Dendritic cell treated with granulocyte-macrophage colony-stimulating factor and Interleukin-4, amounts not matched to agents 40 ng/mL and 50 ng/mL, for 4 days (primary cell): ENCODE measurements at regions not wholly inside any gene's neighbourhood (a gene's known extent, or its start where the extent isn't known, plus 50 kb on each side); places are given as distances from the start of the nearest gene placed in this dataset.

Experiments used
- H3K27ac Mint-ChIP-seq: one replicate; pipeline ENCODE4 v1.8.0; 2022; ENCODE audit warnings: mild to moderate bottlenecking, mixed read lengths
- H3K27me3 Mint-ChIP-seq: one replicate; pipeline ENCODE4 v1.8.0; 2022; ENCODE audit warnings: mild to moderate bottlenecking, mixed read lengths
- H3K36me3 Mint-ChIP-seq: one replicate; pipeline ENCODE4 v1.8.0; 2022; ENCODE audit warnings: low read depth, mixed read lengths
- H3K4me1 Mint-ChIP-seq: one replicate; pipeline ENCODE4 v1.8.0; 2022; ENCODE audit warnings: low read depth, mixed read lengths
- H3K4me3 Mint-ChIP-seq: one replicate; pipeline ENCODE4 v1.8.0; 2022; ENCODE audit warnings: mild to moderate bottlenecking, moderate library complexity, mixed read lengths
- H3K9me3 Mint-ChIP-seq: one replicate; pipeline ENCODE4 v1.8.0; 2022; ENCODE audit warnings: mixed read lengths
- intact Hi-C: fragments of 100-400 bp; cut with micrococcal nuclease; formaldehyde crosslinking; loops from one replicate; pipeline ENCODE4 v1.15.0; 2022

- no peaks in the 10 kb centered on the region for H3K36me3 Mint-ChIP-seq
- H3K27me3 Mint-ChIP-seq, result no peaks in the 10 kb centered on the region
- no peak overlapping the region for H3K27ac Mint-ChIP-seq
- peaks cover 55% of the 10 kb centered on the region for H3K4me1 Mint-ChIP-seq
- H3K9me3 Mint-ChIP-seq, result no peaks in the 10 kb centered on the region
- H3K4me3 Mint-ChIP-seq, result no peak overlapping the region
- intact Hi-C loops, result no loop called here
Observed at GRCh38 chr5:68372161-68372560, 156.6 kb downstream of the PIK3R1 start.

DNA sequence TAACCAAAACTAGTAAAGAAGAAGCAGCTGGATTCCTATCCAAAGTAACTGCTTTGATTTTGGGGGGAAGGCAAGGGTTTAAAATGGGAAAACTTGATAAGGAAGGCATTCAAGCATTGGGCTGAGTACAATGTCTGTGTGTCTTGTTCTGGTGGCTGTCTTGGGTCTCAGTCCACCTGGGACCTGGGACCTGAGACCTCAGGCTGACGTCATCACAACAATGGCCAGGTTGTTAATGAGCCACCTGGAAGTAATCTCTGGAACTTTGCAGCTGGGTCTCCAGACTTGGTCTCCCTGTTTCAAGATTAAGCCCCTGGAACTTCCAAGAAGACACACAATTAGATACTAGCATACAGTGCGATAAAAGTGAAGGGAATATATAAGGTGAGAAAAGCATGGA is 157.5 kb downstream of the PIK3R1 start:
- intact Hi-C loops, result no loop called here
- no peak overlapping the region for H3K27ac Mint-ChIP-seq
- H3K4me1 Mint-ChIP-seq, result peaks cover 54% of the 10 kb centered on the region
- no peak overlapping the region for H3K4me3 Mint-ChIP-seq
- H3K9me3 Mint-ChIP-seq, result no peaks in the 10 kb centered on the region
- no peaks in the 10 kb centered on the region for H3K27me3 Mint-ChIP-seq
- no peaks in the 10 kb centered on the region for H3K36me3 Mint-ChIP-seq

DNA sequence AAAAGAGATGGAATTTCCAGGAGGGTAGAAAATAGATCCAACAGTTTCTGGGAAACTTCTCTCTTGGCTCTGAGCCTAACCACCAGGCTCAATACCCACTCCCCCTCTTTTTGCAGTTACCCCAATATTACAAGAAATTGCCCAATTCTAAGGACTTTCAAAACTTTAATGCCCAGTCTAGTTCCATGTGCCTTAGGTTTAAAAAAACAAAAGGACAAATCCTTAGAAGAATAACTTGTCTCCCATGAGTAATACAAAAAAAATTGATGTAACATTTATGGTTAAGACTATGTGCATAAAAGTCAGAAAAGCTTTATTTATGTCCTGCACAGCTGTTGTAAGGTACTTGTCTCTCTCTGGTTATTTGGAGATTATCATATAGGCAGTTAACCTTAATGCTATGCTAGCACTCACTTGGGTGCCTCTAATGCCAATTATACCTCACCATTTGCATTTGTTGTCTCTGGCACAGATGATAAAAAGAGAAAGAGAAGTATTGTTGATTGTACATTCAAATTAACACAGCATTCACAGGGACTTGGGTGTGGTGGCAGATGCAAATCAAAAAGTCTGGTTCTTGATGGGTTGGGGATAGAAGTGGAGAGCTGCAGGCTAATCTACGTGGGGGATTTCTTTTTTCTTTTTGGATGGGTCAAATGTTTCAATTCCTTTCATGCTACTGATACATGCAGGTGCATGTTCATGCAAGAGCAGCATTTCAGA is 159.4 kb downstream of the PIK3R1 start:
- Mint-ChIP-seq H3K9me3 (no peaks in the 10 kb centered on the region), H3K4me1 (peaks cover 41% of the 10 kb centered on the region), H3K36me3 (no peaks in the 10 kb centered on the region), H3K4me3 (no peak overlapping the region), H3K27ac (no peak overlapping the region), H3K27me3 (no peaks in the 10 kb centered on the region)
- intact Hi-C loops, result no loop called here

- Mint-ChIP-seq H3K4me3 (no peak overlapping the region), H3K4me1 (peaks cover 41% of the 10 kb centered on the region), H3K9me3 (no peaks in the 10 kb centered on the region), H3K27me3 (no peaks in the 10 kb centered on the region), H3K27ac (no peak overlapping the region), H3K36me3 (no peaks in the 10 kb centered on the region)
- intact Hi-C loops, result no loop called here
Observed at GRCh38 chr5:68375540-68375939, 160.0 kb downstream of the PIK3R1 start.

DNA sequence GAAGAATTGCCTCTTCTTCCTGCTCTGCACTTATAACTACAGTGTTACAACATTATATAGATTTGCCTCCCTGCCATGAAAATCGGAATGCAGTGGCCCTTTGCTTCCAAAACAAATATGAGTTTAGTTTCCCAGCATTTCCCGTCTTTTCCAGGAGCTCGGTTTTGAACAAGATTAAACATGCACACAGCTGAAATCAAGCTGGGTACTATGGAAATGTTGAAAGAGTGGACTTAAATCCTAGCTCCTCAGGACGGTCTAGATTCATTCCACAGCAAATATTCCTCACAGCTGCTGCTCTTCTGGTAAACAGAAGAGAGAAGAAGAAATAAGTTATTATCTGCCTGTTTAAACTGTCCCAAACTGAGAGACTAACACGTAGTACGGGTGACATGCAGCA is 161.4 kb downstream of the PIK3R1 start:
- no peaks in the 10 kb centered on the region for H3K27me3 Mint-ChIP-seq
- no peaks in the 10 kb centered on the region for H3K36me3 Mint-ChIP-seq
- H3K4me3 Mint-ChIP-seq, result no peak overlapping the region
- H3K9me3 Mint-ChIP-seq, result no peaks in the 10 kb centered on the region
- no peak overlapping the region for H3K27ac Mint-ChIP-seq
- intact Hi-C loops, result no loop called here
- peaks cover 39% of the 10 kb centered on the region for H3K4me1 Mint-ChIP-seq

- H3K4me1 Mint-ChIP-seq, result peaks cover 39% of the 10 kb centered on the region
- H3K27me3 Mint-ChIP-seq, result no peaks in the 10 kb centered on the region
- H3K36me3 Mint-ChIP-seq, result no peaks in the 10 kb centered on the region
- H3K9me3 Mint-ChIP-seq, result peaks cover 3% of the 10 kb centered on the region
- intact Hi-C loops, result no loop called here
- no peak overlapping the region for H3K27ac Mint-ChIP-seq
- H3K4me3 Mint-ChIP-seq, result no peak overlapping the region
Observed at GRCh38 chr5:68377733-68378132, 162.2 kb downstream of the PIK3R1 start.

DNA sequence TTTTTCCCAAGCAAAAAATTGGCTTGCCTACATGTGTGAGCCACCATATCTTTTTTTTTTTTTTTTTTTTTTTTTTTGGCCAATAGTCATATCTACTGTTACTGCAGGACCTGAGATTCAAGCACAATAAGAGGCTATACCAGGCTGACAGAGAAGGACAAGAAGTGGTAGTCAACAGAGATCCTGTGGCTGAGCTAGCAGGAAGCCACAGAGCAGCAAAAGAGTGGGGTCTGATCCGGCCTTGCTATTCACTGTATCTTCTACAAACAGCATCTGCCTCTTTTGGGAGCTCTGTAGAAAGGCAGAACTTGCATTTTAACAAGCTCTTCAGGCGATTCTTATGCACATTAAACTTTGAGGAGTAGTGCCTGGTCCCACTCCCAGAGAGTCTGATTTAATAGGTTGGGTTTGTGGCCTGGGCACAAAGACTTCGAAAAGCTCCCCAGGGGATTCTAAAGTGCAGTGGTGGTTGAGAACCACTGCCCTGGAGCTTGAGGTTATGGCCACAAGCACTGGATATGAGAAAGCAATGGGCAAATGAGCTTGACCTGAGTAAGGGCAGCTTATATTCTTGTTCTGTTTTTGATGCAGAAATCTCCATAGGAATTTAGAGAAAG is 162.8 kb downstream of the PIK3R1 start:
- H3K4me3 Mint-ChIP-seq, result no peak overlapping the region
- H3K4me1 Mint-ChIP-seq, result peaks cover 34% of the 10 kb centered on the region
- no peak overlapping the region for H3K27ac Mint-ChIP-seq

DNA sequence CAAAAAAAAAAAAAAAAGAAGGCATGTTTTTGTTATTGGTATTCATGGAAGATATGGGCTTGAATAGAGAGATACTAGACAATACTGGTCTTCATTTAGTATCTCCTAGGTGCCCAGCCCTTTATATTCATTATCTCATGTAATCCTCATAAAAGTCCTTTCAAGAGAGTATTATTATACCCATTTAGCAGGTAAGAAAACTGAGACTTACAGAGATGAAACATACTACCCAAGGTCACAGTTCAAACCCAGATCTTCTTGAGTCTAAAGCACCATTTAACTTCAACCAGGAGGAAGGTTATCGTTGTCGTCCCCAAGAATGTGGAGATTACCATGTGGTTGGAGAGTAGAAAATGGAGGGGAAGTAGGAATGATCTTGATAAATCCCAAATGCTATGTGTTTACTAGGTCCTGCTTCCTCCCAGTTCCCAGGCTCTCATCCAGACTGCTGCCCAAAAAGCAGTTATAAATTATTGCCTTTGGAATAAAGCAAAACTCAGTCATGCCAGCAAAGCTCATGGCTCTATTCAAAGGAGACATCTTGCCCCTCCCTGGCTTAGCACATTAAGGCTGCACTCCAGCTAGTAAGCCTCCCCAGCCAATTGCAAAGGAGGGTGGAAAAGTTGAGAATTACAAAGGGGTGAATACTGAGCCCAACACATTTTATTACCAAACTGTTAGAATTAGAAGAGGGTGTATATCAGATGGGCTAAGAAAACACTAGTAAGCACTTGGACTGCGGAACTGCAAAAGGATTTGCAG is 163.9 kb downstream of the PIK3R1 start:
- Mint-ChIP-seq H3K27me3 (no peaks in the 10 kb centered on the region), H3K27ac (no peak overlapping the region), H3K36me3 (no peaks in the 10 kb centered on the region), H3K4me3 (no peak overlapping the region), H3K4me1 (peaks cover 34% of the 10 kb centered on the region), H3K9me3 (peaks cover 10% of the 10 kb centered on the region)
- intact Hi-C loops, result no loop called here

More for the DNA sequence above, 162.8 kb downstream of the PIK3R1 start:
- Mint-ChIP-seq H3K9me3 (peaks cover 9% of the 10 kb centered on the region), H3K36me3 (no peaks in the 10 kb centered on the region), H3K27me3 (no peaks in the 10 kb centered on the region)
- intact Hi-C loops, result no loop called here

DNA sequence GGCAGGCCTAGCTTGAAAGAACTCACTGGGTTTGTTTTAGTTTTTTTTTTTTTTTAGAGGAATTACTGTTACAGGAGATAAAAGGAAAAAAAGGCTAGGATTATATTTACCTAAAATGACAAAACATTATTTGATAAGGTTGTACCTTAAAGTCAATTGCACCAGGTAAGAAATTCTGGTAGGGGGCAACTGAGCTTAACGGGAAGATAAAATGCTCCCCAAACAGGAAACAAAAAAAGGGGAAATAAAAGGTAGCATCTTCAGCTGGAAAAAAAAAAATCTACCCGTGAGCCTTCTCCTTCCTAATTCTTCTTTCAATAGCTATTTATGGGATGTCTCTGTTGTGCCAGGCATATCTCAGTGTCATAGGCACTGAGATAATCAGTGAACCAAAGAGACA is 164.5 kb downstream of the PIK3R1 start:
- intact Hi-C loops, result no loop called here
- Mint-ChIP-seq H3K27ac (no peak overlapping the region), H3K36me3 (no peaks in the 10 kb centered on the region), H3K9me3 (peaks cover 10% of the 10 kb centered on the region), H3K27me3 (no peaks in the 10 kb centered on the region), H3K4me1 (peaks cover 29% of the 10 kb centered on the region), H3K4me3 (no peak overlapping the region)

DNA sequence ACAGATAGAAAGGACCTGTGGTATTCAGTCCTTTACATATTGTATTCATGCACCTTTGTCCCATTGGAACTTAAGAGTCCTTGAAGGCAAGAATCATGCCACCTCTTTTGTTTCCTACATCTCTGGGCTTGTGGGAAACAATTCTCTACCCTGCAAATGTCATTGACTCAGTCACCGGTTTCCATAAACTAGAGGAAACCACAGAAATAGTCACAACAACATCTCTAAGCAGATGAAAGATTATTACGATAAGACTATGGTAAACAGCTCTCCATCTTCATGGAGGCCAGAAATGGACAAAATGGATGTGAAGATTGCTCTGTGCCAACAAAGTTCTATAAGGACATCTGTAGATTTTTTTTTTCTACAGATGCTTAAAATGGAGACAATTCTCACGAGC is 165.5 kb downstream of the PIK3R1 start:
- no peak overlapping the region for H3K27ac Mint-ChIP-seq
- peaks cover 10% of the 10 kb centered on the region for H3K9me3 Mint-ChIP-seq
- H3K4me3 Mint-ChIP-seq, result no peak overlapping the region
- peaks cover 22% of the 10 kb centered on the region for H3K4me1 Mint-ChIP-seq
- intact Hi-C loops, result no loop called here
- H3K27me3 Mint-ChIP-seq, result no peaks in the 10 kb centered on the region
- no peaks in the 10 kb centered on the region for H3K36me3 Mint-ChIP-seq

DNA sequence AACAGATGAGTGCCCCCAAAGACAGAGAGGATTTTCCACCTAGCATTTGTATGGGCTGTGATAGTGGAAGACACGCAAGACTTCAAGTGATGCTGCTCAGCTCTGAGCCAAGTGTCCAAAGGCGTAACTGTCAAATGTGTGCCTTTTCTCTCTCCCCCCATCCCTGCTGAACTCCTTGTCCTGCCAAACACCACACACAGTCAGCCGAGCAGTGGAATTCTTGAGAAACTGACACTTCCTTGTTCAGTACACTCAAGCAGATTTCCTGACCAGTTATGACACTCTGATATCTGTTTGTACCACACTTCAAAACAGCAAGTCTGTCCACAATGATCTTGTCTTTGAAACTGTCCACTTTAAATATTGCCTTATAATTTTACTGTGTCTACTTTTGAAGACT is 166.4 kb downstream of the PIK3R1 start:
- H3K36me3 Mint-ChIP-seq, result no peaks in the 10 kb centered on the region
- H3K27ac Mint-ChIP-seq, result peak overlapping the region; percentile 47
- peaks cover 22% of the 10 kb centered on the region for H3K4me1 Mint-ChIP-seq
- no peaks in the 10 kb centered on the region for H3K27me3 Mint-ChIP-seq
- no peak overlapping the region for H3K4me3 Mint-ChIP-seq
- H3K9me3 Mint-ChIP-seq, result peaks cover 10% of the 10 kb centered on the region
- intact Hi-C loops, result no loop called here

DNA sequence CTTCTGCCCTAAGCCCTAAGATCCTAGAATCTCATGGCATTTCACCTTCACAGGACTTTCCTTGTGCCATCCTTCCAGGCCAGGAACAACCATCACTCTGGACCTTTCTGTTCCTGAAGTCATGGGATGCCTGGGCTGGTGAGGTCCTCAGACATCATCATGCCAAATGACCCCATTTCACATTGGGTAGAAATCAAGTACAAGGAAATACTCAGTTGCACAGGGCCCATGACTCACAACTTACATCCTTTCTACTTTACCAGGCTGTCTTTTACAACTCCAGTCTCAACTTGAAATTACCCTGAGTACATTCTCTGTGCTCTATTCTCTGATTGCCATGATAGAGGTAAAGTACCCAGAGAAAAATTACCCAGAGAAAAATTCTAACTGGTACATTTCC is 167.1 kb downstream of the PIK3R1 start:
- H3K4me1 Mint-ChIP-seq, result peaks cover 22% of the 10 kb centered on the region
- H3K4me3 Mint-ChIP-seq, result no peak overlapping the region
- peaks cover 10% of the 10 kb centered on the region for H3K9me3 Mint-ChIP-seq
- intact Hi-C loops, result no loop called here
- no peaks in the 10 kb centered on the region for H3K36me3 Mint-ChIP-seq
- H3K27ac Mint-ChIP-seq, result peak overlapping the region; percentile 47
- H3K27me3 Mint-ChIP-seq, result no peaks in the 10 kb centered on the region

- intact Hi-C loops, result no loop called here
- H3K4me3 Mint-ChIP-seq, result no peak overlapping the region
- H3K27ac Mint-ChIP-seq, result no peak overlapping the region
- H3K27me3 Mint-ChIP-seq, result no peaks in the 10 kb centered on the region
- no peaks in the 10 kb centered on the region for H3K36me3 Mint-ChIP-seq
- H3K4me1 Mint-ChIP-seq, result peaks cover 22% of the 10 kb centered on the region
- H3K9me3 Mint-ChIP-seq, result peaks cover 10% of the 10 kb centered on the region
Observed at GRCh38 chr5:68383888-68384310, 168.3 kb downstream of the PIK3R1 start.

- intact Hi-C loops, result no loop called here
- no peak overlapping the region for H3K4me3 Mint-ChIP-seq
- H3K36me3 Mint-ChIP-seq, result no peaks in the 10 kb centered on the region
- H3K4me1 Mint-ChIP-seq, result peaks cover 18% of the 10 kb centered on the region
- peaks cover 10% of the 10 kb centered on the region for H3K9me3 Mint-ChIP-seq
- no peak overlapping the region for H3K27ac Mint-ChIP-seq
- H3K27me3 Mint-ChIP-seq, result no peaks in the 10 kb centered on the region
Observed at GRCh38 chr5:68384936-68385594, 169.5 kb downstream of the PIK3R1 start.
